HEK293 (cell line): ENCODE measurements at regions not wholly inside any gene's neighbourhood (a gene's known extent, or its start where the extent isn't known, plus 50 kb on each side); places are given as distances from the start of the nearest gene placed in this dataset.

Experiments
- CTCF ChIA-PET: fragments of 350-600 bp; formaldehyde crosslinking; extraction: SDS; loops from one replicate; lab custom pipeline; 2021; ENCODE audit warnings: antibody characterized with exemption; lab: Yijun Ruan, JAX
- POLR2A ChIA-PET: fragments of 300-600 bp; formaldehyde crosslinking; extraction: SDS; loops from one replicate; lab custom pipeline; 2020; ENCODE audit warnings: antibody characterized with exemption, inconsistent platforms; lab: Yijun Ruan, JAX
- H3K27ac ChIP-seq: fragments of 200-500 bp; sonication (Bioruptor generic); 2 replicates; pipeline ENCODE4 v1.5.1; 2014; ENCODE audit warnings: low read depth, low read length, control low read depth, inconsistent platforms; ENCODE audit errors: extremely low read depth
- H3K36me3 ChIP-seq, 2 experiments: fragments of 200-500 bp in 1 of 2; sonication (Bioruptor generic) in 1 of 2; 1 replicate in 1 of 2; 2 replicates in 1 of 2; pipeline ENCODE4 v1.5.1; 2014 to 2017; ENCODE audit warnings: inconsistent platforms in 2 of 2, low read length in 2 of 2; ENCODE audit not compliant: control insufficient read depth in 2 of 2, insufficient read depth in 1 of 2
- H3K4me1 ChIP-seq: fragments of 200-500 bp; sonication (Bioruptor generic); 2 replicates; pipeline ENCODE4 v1.5.1; 2014; ENCODE audit warnings: mild to moderate bottlenecking, low read length, inconsistent platforms; ENCODE audit not compliant: control insufficient read depth, insufficient read depth
- H3K4me3 ChIP-seq: 2 replicates; pipeline ENCODE4 v1.5.1; 2011; ENCODE audit warnings: low read depth, mild to moderate bottlenecking, control low read depth, low read length, moderate library complexity
- H3K9me3 ChIP-seq: fragments of 200-500 bp; sonication (Bioruptor generic); 2 replicates; pipeline ENCODE4 v1.5.1; 2014; ENCODE audit warnings: low read depth, low read length, inconsistent platforms; ENCODE audit not compliant: control insufficient read depth, insufficient read depth
- GFI1B ChIP-seq: fragments of 450-650 bp; formaldehyde crosslinking; IDR thresholded peaks from 2 replicates; pipeline ENCODE4 v1.5.1; 2016; ENCODE audit warnings: missing biosample characterization, missing genetic modification characterization
- HIC1 ChIP-seq: fragments of 450-650 bp; formaldehyde crosslinking; IDR thresholded peaks from 2 replicates; pipeline ENCODE4 v1.5.1; 2016; ENCODE audit warnings: missing biosample characterization, missing genetic modification characterization
- HOXC10 ChIP-seq: sonication (generic); formaldehyde crosslinking; IDR thresholded peaks from 2 replicates; pipeline ENCODE4 v1.8.1; 2023; ENCODE audit warnings: mild to moderate bottlenecking, missing genetic modification reagents
- MYNN ChIP-seq: fragments of 450-650 bp; formaldehyde crosslinking; IDR thresholded peaks from 2 replicates; pipeline ENCODE4 v1.5.1; 2016; ENCODE audit warnings: missing biosample characterization, missing genetic modification characterization, borderline replicate concordance
- SCRT2 ChIP-seq: fragments of 450-650 bp; formaldehyde crosslinking; IDR thresholded peaks from 2 replicates; pipeline ENCODE4 v1.5.1; 2016; ENCODE audit warnings: missing biosample characterization, missing genetic modification characterization
- SP3 ChIP-seq: fragments of 450-650 bp; formaldehyde crosslinking; IDR thresholded peaks from 2 replicates; pipeline ENCODE4 v1.5.1; 2016; ENCODE audit warnings: missing biosample characterization, missing genetic modification characterization
- ZBTB7A ChIP-seq: fragments of 450-650 bp; formaldehyde crosslinking; IDR thresholded peaks from 2 replicates; pipeline ENCODE4 v1.5.1; 2016; ENCODE audit warnings: low read depth, missing biosample characterization, missing genetic modification characterization
- ZBTB8A ChIP-seq: fragments of 450-650 bp; formaldehyde crosslinking; IDR thresholded peaks from 2 replicates; pipeline ENCODE4 v1.5.1; 2016; ENCODE audit warnings: missing biosample characterization, missing genetic modification characterization
- ZNF140 ChIP-seq: fragments of 450-650 bp; formaldehyde crosslinking; IDR thresholded peaks from 2 replicates; pipeline ENCODE4 v1.5.1; 2016; ENCODE audit warnings: missing biosample characterization, missing genetic modification characterization
- ZNF2 ChIP-seq: fragments of 450-650 bp; formaldehyde crosslinking; IDR thresholded peaks from 2 replicates; pipeline ENCODE4 v1.5.1; 2016; ENCODE audit warnings: missing biosample characterization, missing genetic modification characterization
- ZNF324 ChIP-seq: fragments of 450-650 bp; formaldehyde crosslinking; IDR thresholded peaks from 2 replicates; pipeline ENCODE4 v1.5.1; 2016; ENCODE audit warnings: missing biosample characterization, missing genetic modification characterization
- ZNF513 ChIP-seq: fragments of 450-650 bp; IDR thresholded peaks from 2 replicates; pipeline ENCODE4 v1.5.1; 2018; ENCODE audit warnings: missing biosample characterization, missing genetic modification characterization
- ZNF571 ChIP-seq: fragments of 450-650 bp; formaldehyde crosslinking; IDR thresholded peaks from 2 replicates; pipeline ENCODE4 v1.5.0; 2017; ENCODE audit warnings: missing biosample characterization, missing genetic modification characterization
- ZNF596 ChIP-seq: fragments of 450-650 bp; IDR thresholded peaks from 2 replicates; pipeline ENCODE4 v1.5.0; 2018; ENCODE audit warnings: missing biosample characterization, mild to moderate bottlenecking, missing genetic modification characterization, moderate library complexity
- ZNF600 ChIP-seq: fragments of 450-650 bp; formaldehyde crosslinking; IDR thresholded peaks from 2 replicates; pipeline ENCODE4 v1.5.1; 2016; ENCODE audit warnings: missing biosample characterization, missing genetic modification characterization
- ZNF660 ChIP-seq: fragments of 450-650 bp; IDR thresholded peaks from 2 replicates; pipeline ENCODE4 v1.5.1; 2018; ENCODE audit warnings: missing biosample characterization, mild to moderate bottlenecking, missing genetic modification characterization
- ZNF792 ChIP-seq: fragments of 450-650 bp; formaldehyde crosslinking; IDR thresholded peaks from 2 replicates; pipeline ENCODE4 v1.5.1; 2016; ENCODE audit warnings: missing biosample characterization, missing genetic modification characterization
- ZSCAN23 ChIP-seq: fragments of 450-650 bp; formaldehyde crosslinking; IDR thresholded peaks from 2 replicates; pipeline ENCODE4 v1.5.1; 2016; ENCODE audit warnings: missing biosample characterization, missing genetic modification characterization
- TF ChIP-seq, protein P1 (sequence below): fragments of 450-650 bp; formaldehyde crosslinking; IDR thresholded peaks from 2 replicates; pipeline ENCODE4 v1.5.1; 2016; ENCODE audit warnings: missing biosample characterization, missing genetic modification characterization
- TF ChIP-seq, protein P2 (sequence below): fragments of 450-650 bp; formaldehyde crosslinking; IDR thresholded peaks from 2 replicates; pipeline ENCODE4 v1.5.1; 2016; ENCODE audit warnings: missing biosample characterization, missing genetic modification characterization

GRCh38 chr12:88703790-88704189 lies 123.5 kb upstream of the KITLG start:
- ChIA-PET POLR2A (no interaction called here), CTCF (no interaction called here)

GRCh38 chr12:88698471-88698870 lies 118.2 kb upstream of the KITLG start:
- CTCF ChIA-PET, result interaction anchor here (0.5 kb wide), 1 partner anchor 34 kb away, joined by 4 read pairs; no protein-coding TSS in a partner anchor
- Histone ChIP-seq H3K36me3 (no peaks in the 10 kb centered on the region), H3K4me3 (no peak overlapping the region), H3K27ac (no peak overlapping the region), H3K9me3 (no peaks in the 10 kb centered on the region; the same call in 1 of the 2 replicates), H3K4me1 (no peaks in the 10 kb centered on the region)
- TF ChIP-seq GFI1B, result no peak
- TF ChIP-seq, protein P1, sequence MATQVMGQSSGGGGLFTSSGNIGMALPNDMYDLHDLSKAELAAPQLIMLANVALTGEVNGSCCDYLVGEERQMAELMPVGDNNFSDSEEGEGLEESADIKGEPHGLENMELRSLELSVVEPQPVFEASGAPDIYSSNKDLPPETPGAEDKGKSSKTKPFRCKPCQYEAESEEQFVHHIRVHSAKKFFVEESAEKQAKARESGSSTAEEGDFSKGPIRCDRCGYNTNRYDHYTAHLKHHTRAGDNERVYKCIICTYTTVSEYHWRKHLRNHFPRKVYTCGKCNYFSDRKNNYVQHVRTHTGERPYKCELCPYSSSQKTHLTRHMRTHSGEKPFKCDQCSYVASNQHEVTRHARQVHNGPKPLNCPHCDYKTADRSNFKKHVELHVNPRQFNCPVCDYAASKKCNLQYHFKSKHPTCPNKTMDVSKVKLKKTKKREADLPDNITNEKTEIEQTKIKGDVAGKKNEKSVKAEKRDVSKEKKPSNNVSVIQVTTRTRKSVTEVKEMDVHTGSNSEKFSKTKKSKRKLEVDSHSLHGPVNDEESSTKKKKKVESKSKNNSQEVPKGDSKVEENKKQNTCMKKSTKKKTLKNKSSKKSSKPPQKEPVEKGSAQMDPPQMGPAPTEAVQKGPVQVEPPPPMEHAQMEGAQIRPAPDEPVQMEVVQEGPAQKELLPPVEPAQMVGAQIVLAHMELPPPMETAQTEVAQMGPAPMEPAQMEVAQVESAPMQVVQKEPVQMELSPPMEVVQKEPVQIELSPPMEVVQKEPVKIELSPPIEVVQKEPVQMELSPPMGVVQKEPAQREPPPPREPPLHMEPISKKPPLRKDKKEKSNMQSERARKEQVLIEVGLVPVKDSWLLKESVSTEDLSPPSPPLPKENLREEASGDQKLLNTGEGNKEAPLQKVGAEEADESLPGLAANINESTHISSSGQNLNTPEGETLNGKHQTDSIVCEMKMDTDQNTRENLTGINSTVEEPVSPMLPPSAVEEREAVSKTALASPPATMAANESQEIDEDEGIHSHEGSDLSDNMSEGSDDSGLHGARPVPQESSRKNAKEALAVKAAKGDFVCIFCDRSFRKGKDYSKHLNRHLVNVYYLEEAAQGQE (tag by site-specific recombination), result 0 out of 2 replicates have a peak, but pooled peaks have one; percentile 39
- POLR2A ChIA-PET, result no interaction called here

More at GRCh38 chr12:88703790-88704189, 123.5 kb upstream of the KITLG start:
- no peaks in the 10 kb centered on the region for H3K9me3 ChIP-seq
- no peak overlapping the region for H3K27ac ChIP-seq
- no peaks in the 10 kb centered on the region for H3K36me3 ChIP-seq
- TF ChIP-seq, protein P2, sequence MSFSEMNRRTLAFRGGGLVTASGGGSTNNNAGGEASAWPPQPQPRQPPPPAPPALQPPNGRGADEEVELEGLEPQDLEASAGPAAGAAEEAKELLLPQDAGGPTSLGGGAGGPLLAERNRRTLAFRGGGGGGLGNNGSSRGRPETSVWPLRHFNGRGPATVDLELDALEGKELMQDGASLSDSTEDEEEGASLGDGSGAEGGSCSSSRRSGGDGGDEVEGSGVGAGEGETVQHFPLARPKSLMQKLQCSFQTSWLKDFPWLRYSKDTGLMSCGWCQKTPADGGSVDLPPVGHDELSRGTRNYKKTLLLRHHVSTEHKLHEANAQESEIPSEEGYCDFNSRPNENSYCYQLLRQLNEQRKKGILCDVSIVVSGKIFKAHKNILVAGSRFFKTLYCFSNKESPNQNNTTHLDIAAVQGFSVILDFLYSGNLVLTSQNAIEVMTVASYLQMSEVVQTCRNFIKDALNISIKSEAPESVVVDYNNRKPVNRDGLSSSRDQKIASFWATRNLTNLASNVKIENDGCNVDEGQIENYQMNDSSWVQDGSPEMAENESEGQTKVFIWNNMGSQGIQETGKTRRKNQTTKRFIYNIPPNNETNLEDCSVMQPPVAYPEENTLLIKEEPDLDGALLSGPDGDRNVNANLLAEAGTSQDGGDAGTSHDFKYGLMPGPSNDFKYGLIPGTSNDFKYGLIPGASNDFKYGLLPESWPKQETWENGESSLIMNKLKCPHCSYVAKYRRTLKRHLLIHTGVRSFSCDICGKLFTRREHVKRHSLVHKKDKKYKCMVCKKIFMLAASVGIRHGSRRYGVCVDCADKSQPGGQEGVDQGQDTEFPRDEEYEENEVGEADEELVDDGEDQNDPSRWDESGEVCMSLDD (tag by site-specific recombination), result no peak
- TF ChIP-seq ZNF140 (tag by site-specific recombination) (no peak), HOXC10 (CRISPR knock-in tag) (no peak), ZNF324 (tag by site-specific recombination) (no peak), ZSCAN23 (no peak), ZBTB7A (tag by site-specific recombination) (no peak), MYNN (tag by site-specific recombination) (no peak), SP3 (tag by site-specific recombination) (no peak), ZNF600 (tag by site-specific recombination) (no peak), ZBTB8A (no peak)
- no peaks in the 10 kb centered on the region for H3K4me1 ChIP-seq
- no peak overlapping the region for H3K4me3 ChIP-seq

- POLR2A ChIA-PET, result no interaction called here
- H3K4me1 ChIP-seq, result no peaks in the 10 kb centered on the region
- no peaks in the 10 kb centered on the region for H3K36me3 ChIP-seq
- H3K4me3 ChIP-seq, result no peak overlapping the region
- CTCF ChIA-PET, result no interaction called here
- H3K27ac ChIP-seq, result no peak overlapping the region
- H3K9me3 ChIP-seq, result no peaks in the 10 kb centered on the region; the same call in 1 of the 2 replicates
- TF ChIP-seq ZNF571 (tag by site-specific recombination) (no peak), ZNF792 (tag by site-specific recombination) (no peak), ZNF2 (no peak), SCRT2 (tag by site-specific recombination) (no peak), ZNF513 (tag by site-specific recombination) (no peak), ZNF660 (no peak), ZNF596 (tag by site-specific recombination) (no peak), HIC1 (no peak), ZNF140 (tag by site-specific recombination) (no peak)
Measured at GRCh38 chr12:88693837-88694445, 113.7 kb upstream of the KITLG start.
